Tibial nerve (tissue), 4 donors: ENCODE measurements at regions not wholly inside any gene's neighbourhood (a gene's known extent, or its start where the extent isn't known, plus 50 kb on each side); places are given as distances from the start of the nearest gene placed in this dataset.

Experiments used
- DNase-seq, 2 donors: peaks; one replicate each; pipeline ENCODE4 v3.0.0-alpha.2; 2019; ENCODE audit warnings: low spot score in 2 of 2
- H3K27ac ChIP-seq, 4 donors: fragments of 200-600 bp; sonication (generic) in 3 of 4; one replicate each; pipeline ENCODE4 v1.5.1; 2017 to 2019; ENCODE audit warnings: mild to moderate bottlenecking in 1 of 4
- H3K27me3 ChIP-seq, 2 donors: fragments of 200-600 bp; sonication (generic) in 1 of 2; one replicate each; pipeline versions ENCODE4 v1.5.1 to v1.6.0; 2017 to 2019
- H3K36me3 ChIP-seq, 3 donors: fragments of 200-600 bp; sonication (generic); one replicate each; pipeline ENCODE4 v1.5.1; 2018 to 2019
- H3K4me1 ChIP-seq, 4 donors: fragments of 200-600 bp; sonication (generic) in 3 of 4; one replicate each; pipeline ENCODE4 v1.5.1; 2017 to 2019
- H3K4me3 ChIP-seq, 4 donors: fragments of 200-600 bp; sonication (generic) in 3 of 4; one replicate each; pipeline ENCODE4 v1.5.1; 2017 to 2019; ENCODE audit warnings: mild to moderate bottlenecking in 1 of 4, moderate library complexity in 1 of 4
- H3K9me3 ChIP-seq, 4 donors: fragments of 200-600 bp; sonication (generic) in 3 of 4; one replicate each; pipeline ENCODE4 v1.5.1; 2017 to 2019
- CTCF ChIP-seq, 5 experiments: fragments of 200-600 bp in 3 of 5; fragments of 450-650 bp in 2 of 5; sonication (generic) in 3 of 5; IDR thresholded peaks; one replicate each; pipeline ENCODE4 v1.5.1; 2016 to 2019; ENCODE audit warnings: antibody characterized with exemption in 5 of 5, mild to moderate bottlenecking in 3 of 5, moderate library complexity in 2 of 5
- EP300 ChIP-seq, 2 donors: sonication (generic); formaldehyde crosslinking; IDR thresholded peaks; one replicate each; pipeline ENCODE4 v1.6.1; 2017; ENCODE audit warnings: antibody characterized with exemption in 2 of 2, mild to moderate bottlenecking in 1 of 2
- POLR2A ChIP-seq, 2 donors: fragments of 450-650 bp; IDR thresholded peaks; one replicate each; pipeline ENCODE4 v1.6.1; 2017; ENCODE audit warnings: antibody characterized with exemption in 2 of 2, mild to moderate bottlenecking in 2 of 2, moderate library complexity in 2 of 2
- WGBS, 2 donors: methylation state at CpG; one replicate each; pipeline ENCODE4 v1.1.5; 2018; 5-methylcytosine and 5-hydroxymethylcytosine counted together

DNA sequence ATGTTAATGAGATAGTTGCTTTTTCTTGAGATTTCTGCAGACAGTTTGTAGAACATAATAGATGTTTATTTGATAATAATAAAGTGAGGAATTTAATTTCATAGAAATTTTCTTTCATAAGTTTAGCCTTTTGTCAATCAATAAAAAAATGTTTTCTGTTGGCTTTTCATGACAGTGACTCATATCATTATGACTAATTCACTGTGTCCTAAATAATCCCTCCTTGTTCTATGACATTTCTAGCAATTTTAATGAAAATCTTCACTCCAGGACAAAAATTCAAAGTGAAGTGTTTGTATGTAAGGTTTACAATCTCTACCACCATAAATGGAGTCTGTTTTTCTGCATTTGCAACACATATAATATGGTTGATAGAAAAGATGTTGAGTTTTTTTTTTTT lies 109.9 kb downstream of the UTRN start:
- no peak for DNase-seq
- peaks cover 0 to 74% (median 8%) of the 10 kb centered on the region in 4 donors for H3K4me1 ChIP-seq
- H3K36me3 ChIP-seq, result peaks cover 0 to 2% (median 0%) of the 10 kb centered on the region in 3 donors
- H3K4me3 ChIP-seq, result no peak overlapping the region
- peak overlapping the region in 2 of 4 donors; percentile 5 to 11 for H3K27ac ChIP-seq
- no peaks in the 10 kb centered on the region for H3K27me3 ChIP-seq
- TF ChIP-seq POLR2A (IDR thresholded peaks at IDR 0.05) (no peak), EP300 (IDR thresholded peaks at IDR 0.05) (no peak), CTCF (IDR thresholded peaks at IDR 0.05) (no peak)
- H3K9me3 ChIP-seq, result peaks cover 0 to 8% (median 0%) of the 10 kb centered on the region in 4 donors

DNA sequence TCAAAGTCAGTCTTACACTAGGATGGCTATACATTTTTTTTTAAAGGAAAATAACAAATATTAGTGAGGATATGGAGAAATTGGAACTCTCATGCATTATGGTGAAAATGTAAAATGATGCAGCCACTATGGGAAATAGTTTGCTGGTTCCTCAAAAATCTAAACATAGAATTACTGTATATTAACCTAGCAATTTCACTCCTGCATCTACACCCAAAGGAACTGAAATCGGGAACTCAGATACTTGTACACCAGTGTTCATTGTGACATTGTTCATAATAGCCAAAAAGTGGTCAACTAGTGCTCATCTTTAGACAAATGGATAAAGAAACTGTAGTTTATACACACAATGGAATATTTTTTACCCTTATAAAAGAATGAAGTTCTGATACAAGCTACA lies 110.7 kb downstream of the UTRN start:
- Histone ChIP-seq H3K36me3 (peaks cover 0 to 2% (median 0%) of the 10 kb centered on the region in 3 donors), H3K4me1 (peaks cover 0 to 73% (median 10%) of the 10 kb centered on the region in 4 donors), H3K27me3 (no peaks in the 10 kb centered on the region), H3K9me3 (peaks cover 0 to 8% (median 0%) of the 10 kb centered on the region in 4 donors), H3K4me3 (no peak overlapping the region), H3K27ac (peak overlapping the region in 1 of 4 donors; percentile 0)
- TF ChIP-seq CTCF (IDR thresholded peaks at IDR 0.05), result no peak
- no peak for TF ChIP-seq EP300 (IDR thresholded peaks at IDR 0.05)
- TF ChIP-seq POLR2A (IDR thresholded peaks at IDR 0.05), result no peak
- no peak for DNase-seq
- WGBS, 2 donors, result 78 to 80% methylated on average over 1 of the region's 1 CpG

DNA sequence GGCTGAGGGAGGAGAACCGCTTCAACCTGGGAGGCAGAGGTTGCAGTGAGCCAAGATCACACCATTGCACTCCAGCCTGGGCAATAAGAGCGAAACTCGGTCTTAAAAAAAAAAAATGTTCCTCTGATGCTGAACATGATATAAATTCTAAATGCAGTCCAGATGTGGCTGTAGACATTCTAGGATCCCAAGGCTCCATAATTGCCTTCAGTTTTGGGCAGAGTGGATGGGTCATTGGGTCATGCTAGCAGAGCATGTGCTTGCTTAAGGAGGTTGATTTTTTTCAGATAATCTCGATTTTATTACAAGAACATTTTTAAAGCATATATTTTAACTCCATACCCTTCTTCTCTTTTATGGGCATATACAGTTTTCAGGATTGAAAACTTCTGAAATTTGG lies 112.0 kb downstream of the UTRN start:
- DNase-seq, result no peak
- H3K36me3 ChIP-seq, result peaks cover 0 to 2% (median 0%) of the 10 kb centered on the region in 3 donors
- TF ChIP-seq CTCF (IDR thresholded peaks at IDR 0.05) (no peak), EP300 (IDR thresholded peaks at IDR 0.05) (no peak), POLR2A (IDR thresholded peaks at IDR 0.05) (no peak)
- H3K27ac ChIP-seq, result no peak overlapping the region
- peaks cover 0 to 8% (median 0%) of the 10 kb centered on the region in 4 donors for H3K9me3 ChIP-seq
- no peak overlapping the region for H3K4me3 ChIP-seq
- WGBS, 2 donors, result 79 to 81% methylated on average over 4 of the region's 4 CpGs
- no peaks in the 10 kb centered on the region for H3K27me3 ChIP-seq
- H3K4me1 ChIP-seq, result peaks cover 0 to 70% (median 12%) of the 10 kb centered on the region in 4 donors

GRCh38 chr6:144400321-144400720 lies 115.2 kb downstream of the UTRN start:
- Histone ChIP-seq H3K27ac (peak overlapping the region in 2 of 4 donors; percentile 46 to 71), H3K36me3 (peaks cover 0 to 2% (median 0%) of the 10 kb centered on the region in 3 donors), H3K27me3 (no peaks in the 10 kb centered on the region), H3K4me1 (peaks cover 0 to 68% (median 23%) of the 10 kb centered on the region in 4 donors), H3K9me3 (peaks cover 0 to 8% (median 0%) of the 10 kb centered on the region in 4 donors), H3K4me3 (no peak overlapping the region)
- WGBS, 2 donors, result 55 to 56% methylated on average over 5 of the region's 5 CpGs
- no peak for TF ChIP-seq POLR2A (IDR thresholded peaks at IDR 0.05)
- no peak for TF ChIP-seq CTCF (IDR thresholded peaks at IDR 0.05)
- TF ChIP-seq EP300 (IDR thresholded peaks at IDR 0.05), result no peak
- no peak for DNase-seq

DNA sequence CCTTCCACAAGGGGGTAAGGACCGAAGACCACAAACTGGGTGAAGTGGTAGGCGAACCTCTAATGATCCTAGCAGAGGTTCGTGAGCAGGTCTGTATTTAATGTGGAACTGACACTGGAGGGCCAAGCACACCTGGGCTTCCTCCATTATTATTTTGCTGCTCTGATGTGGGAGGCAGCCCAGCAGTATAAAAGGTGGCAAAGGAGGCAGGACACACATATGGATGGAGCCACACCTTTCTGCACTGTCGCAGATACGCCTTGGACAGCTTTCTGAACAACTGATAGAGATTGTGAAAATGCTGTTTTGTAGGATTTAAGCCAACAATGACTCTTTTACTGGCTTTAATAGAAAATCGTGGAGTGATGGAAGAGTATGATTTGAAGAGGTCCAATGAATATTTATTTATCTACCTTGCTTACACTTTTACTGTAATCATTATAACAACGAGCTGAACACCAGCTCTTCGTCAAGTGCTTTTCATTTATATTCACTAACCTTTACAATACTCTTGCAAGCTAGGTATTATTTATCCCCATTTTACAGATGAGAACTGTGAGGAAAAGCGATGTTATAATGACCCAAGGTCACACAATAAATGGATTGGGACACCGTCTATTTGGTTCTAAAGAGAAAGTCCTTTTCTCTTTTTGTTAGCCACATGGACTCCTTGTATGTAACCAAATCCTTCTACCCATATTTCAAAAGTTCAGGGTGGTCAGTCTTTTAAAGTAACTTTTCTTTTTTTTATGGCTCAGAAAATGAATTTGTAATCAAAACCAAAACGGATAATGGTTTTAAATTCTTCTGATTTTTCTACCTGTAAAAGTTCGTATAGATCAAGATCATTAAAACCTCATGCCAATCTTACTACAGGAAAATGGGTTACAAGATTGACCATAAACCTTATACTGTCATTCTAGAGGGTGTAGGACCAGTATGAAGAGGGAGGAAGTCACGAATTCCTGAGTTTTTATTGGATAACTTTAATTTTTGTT lies 116.9 kb downstream of the UTRN start:
- DNase-seq, result no peak
- no peak for TF ChIP-seq CTCF (IDR thresholded peaks at IDR 0.05)
- TF ChIP-seq POLR2A (IDR thresholded peaks at IDR 0.05), result no peak
- TF ChIP-seq EP300 (IDR thresholded peaks at IDR 0.05), result no peak
- H3K9me3 ChIP-seq, result peaks cover 0 to 8% (median 0%) of the 10 kb centered on the region in 4 donors
- peak overlapping the region in 1 of 4 donors; percentile 71 for H3K27ac ChIP-seq
- no peak overlapping the region for H3K4me3 ChIP-seq
- H3K27me3 ChIP-seq, result no peaks in the 10 kb centered on the region
- H3K36me3 ChIP-seq, result peaks cover 0 to 2% (median 0%) of the 10 kb centered on the region in 3 donors
- peaks cover 0 to 63% (median 22%) of the 10 kb centered on the region in 4 donors for H3K4me1 ChIP-seq
- WGBS, 2 donors, result 95% methylated on average over 13 of the region's 13 CpGs
